HG03097 (cell line): ENCODE measurements at regions not wholly inside any gene's neighbourhood (a gene's known extent, or its start where the extent isn't known, plus 50 kb on each side); places are given as distances from the start of the nearest gene placed in this dataset.
"Not testable (repeated sequence)": the region's sequence is repeated elsewhere in the genome, so short reads cannot be mapped to it uniquely, and the experiment has no call there.

Experiments used
- ATAC-seq: cut with Tn5 transposase; IDR thresholded peaks from one replicate; pipeline ENCODE4 v1.9.1; 2021; ENCODE audit not compliant: unreplicated experiment, low FRiP score

DNA sequence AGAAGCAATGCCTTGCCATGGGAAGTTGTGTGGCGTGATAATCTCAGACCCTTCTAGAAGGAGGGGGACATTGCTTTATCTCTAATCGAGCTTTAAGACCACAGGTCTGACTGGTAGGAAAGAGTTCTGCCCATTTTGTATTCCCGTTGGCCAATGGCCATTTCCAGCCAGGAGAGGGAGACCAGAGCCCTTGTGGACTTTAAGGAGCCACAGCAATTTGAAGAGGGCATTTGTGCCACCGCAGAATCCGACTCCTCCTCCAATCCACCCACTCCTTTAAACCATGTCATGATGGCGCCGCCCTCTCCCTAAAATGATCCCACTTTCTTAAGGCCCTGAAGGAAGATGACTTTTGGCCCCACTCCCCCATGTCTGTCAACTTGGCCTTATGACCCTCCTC, 560.5 kb upstream of the ADAMTS16 start:
- ATAC-seq: no peak

DNA sequence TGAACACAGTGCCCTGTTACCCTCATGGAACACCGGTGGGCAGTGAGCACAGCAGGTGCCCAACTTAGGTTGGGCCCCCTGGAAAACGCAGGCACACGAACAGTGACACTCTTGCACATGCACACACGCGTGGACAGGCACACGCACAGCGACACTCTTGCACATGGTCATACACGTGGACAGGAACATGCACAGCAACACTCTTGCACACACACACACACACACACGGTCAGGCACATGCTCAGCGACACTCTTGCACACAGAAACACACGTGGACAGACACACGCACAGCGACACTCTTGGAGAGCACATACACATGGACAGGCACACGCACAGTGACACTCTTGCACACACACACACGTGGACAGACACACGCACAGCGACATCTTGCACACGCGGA, 559.4 kb upstream of the ADAMTS16 start:
- ATAC-seq: no peak

DNA sequence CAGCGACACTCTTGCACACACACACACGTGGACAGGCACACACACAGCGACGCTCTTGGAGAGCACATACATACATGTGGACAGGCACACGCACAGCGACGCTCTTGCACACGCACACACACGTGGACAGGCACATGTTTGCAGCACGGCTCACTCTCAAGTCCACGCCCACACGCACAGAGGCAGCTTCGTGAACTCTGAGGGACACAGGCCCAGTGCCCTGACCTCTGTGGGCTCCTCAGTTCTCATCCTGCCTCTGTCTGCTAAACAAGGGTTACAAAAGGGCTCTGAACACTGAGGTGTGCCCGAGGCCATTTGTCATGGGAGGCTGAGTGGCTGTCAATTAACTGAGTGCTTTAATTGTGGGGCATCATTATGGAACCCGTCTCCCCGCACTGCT, 558.8 kb upstream of the ADAMTS16 start:
- ATAC-seq: no peak

DNA sequence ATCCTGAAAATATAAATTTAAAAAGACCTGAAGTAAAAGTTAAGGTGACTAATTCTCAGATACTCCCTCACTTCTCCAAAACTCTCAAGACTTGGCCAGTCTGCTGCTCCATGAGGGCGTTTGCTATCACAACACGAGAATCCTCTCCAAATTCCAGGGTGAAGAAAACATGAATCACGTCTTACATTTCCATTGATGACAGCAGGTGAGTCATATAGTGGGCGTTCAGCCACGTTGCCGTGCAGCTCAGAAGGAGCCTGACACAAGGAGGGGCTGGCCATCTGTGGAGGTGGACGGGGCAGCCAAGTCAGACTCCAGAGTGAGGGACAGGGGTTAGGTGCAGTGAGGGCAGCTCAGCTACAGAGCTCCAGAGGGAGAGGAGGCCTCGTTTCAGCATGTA, 555.1 kb upstream of the ADAMTS16 start:
- ATAC-seq: no peak

DNA sequence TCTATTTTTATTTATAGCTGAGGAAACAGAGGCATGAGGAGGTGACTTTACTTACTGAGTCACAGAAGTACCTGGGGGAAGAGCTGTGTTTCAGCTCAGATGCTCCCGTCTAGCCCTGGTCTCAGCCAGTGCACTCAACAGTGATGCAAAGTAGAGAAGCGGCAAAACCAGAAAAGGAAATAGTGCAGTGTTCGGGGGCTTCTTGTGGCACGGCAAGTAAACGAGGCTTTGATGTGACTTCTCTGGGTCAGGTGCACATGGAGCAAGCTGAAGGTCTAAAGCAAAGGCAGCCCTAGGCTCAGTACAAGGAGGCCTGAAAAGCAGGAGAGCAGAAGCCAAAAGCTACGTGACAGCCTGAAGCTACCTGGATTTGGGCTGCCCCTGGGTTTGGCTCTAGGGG, 526.7 kb upstream of the ADAMTS16 start:
- ATAC-seq: no peak

DNA sequence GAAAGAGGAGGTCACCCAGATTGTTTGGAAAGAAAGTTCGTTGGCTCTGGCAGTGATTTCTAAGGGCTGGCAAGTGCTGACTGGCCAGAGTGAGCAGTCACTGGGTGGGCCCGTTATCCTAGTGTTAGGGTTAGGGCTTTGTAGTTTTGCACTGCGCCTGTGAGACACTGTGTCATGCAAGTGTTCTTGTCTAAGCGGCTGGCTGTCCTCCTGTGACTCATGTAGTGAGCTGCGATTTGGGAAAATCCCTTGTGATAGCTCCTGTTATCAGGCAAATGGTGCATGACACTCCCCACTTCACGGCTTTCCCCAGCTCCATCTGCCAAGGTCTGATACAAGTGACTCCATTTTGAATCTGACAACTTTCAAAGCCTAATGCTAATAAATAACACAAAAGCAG, 526.0 kb upstream of the ADAMTS16 start:
- no peak for ATAC-seq

DNA sequence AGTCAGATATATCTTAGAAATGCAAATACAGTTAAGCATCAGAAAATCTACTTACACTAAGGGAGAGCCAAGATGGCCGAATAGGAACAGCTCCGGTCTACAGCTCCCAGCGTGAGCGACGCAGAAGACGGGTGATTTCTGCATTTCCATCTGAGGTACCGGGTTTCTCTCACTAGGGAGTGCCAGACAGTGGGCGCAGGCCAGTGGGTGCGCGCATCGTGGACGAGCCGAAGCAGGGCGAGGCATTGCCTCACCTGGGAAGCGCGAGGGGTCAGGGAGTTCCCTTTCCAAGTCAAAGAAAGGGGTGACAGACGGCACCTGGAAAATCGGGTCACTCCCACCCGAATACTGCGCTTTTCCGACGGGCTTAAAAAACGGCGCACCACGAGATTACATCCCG, 524.8 kb upstream of the ADAMTS16 start:
- ATAC-seq: not testable (repeated sequence)

DNA sequence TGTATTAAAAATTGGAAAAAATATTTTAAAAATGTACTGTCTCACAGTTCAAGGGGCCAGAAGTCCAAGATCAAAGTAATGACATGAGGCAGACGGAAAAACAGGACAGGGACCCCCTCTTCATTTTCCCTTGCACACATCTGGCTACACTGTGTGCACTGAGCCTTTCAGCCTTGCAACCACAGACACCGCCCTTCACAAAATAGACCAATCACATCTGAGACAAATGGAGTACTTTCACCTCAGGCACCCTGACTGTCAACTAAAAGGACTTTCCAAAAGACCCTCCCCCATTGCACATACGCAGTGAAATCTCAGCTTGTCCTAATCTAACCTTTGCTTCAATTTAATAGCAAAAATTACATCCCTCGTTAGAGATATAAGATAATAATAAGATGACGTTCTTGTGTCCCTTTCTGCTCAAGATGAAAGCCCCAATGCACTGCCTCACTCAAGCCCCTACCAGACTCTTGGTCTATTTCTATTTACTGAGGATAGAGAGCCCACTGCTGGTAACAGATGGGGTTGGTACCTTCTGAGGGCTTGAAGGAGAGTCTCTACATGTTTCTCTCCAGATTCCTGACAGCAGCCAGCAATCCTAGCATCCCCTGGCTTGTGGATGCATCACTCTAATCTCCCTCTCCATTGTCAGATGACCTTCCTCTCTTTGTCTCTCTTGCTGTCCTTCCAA, 514.8 kb upstream of the ADAMTS16 start:
- ATAC-seq: no peak

DNA sequence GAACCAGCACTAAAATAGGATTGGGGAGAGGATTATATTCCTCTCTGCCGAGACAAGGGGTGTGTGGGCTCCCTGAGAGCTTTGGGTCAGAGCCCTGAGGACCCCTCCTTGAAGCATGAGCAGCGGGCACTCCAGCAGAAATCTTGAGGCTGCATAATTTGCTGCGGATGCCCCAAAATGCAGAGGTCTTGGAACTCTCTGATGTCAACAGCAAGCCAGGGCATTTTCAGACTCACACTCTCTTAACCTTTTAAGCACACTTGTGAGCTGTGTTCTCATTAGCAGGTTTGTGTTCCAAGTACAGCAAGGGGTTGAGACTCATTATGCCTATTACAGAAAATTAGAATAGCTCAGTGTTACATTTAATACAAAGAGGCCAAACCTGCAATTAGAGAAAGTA, 513.0 kb upstream of the ADAMTS16 start:
- ATAC-seq: no peak

DNA sequence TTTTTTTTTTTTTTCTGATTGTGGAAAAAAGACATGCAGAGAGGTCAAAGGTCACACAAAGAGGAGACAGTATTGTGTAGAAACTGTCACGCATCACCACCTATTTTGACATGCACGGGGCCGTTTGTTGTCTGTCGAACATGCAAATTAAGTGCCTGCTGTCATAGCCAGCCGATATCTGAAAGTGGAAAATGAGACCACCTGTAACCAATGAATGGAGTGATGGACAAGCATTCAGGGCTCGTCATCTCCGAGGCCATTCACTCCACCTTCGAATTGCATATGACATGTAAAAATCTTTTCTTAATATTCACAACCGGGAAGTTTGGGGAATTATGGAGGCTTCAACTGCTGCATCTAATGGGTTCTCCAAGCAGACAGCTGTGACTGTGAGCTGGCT, 512.2 kb upstream of the ADAMTS16 start:
- ATAC-seq: no peak

DNA sequence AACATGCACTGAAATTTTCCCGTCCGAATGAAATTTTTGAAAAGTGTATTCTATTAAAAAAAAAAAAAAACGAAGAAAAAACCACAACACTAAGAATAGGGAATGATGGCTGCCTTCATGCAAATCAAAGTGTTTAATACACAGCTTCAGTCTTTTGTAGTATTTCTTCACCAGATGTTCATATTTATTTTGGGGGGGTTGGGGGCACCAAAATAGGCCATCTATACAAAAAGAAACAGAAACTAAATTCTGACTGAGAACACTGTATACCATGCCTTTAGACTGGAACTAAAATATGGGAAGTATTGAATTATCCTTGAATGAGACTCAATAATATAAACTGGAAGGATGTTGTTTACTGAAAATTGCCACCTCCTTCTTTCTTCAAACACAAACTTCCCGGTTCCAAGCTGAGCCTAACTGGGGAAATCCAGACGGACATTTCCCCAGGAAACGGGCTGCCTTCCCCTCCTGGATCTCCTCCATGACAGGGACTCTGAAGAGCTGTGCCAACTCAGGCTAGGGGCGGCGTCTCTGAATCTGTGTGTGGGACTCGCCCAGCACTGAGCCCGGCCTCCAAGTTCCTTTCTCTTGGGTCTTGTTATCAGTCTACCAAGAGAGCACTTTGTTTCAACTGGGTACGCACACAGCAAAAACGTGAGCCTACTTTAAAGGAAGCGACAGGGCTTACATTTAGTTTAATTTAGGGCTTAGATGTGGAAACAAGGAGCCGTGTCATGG, 511.3 kb upstream of the ADAMTS16 start:
- ATAC-seq: no peak

DNA sequence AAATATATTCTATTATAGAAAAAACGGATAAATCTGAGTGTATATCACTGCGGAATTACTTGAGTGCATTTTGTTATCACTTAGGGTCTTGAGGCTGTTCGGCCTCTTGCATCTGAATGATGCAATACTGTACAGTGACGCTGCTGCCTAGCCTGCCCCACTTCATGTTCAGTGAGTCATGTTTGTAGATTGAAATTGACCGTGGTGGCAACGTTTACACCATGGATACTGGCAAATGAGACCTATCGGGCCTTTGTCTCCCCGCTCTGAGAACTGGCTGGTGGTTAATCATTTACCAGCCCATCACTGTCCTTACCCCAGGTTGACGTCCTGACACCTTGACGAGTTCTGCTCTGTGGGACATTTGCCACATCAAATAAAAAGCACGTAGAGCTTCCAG, 510.1 kb upstream of the ADAMTS16 start:
- no peak for ATAC-seq

DNA sequence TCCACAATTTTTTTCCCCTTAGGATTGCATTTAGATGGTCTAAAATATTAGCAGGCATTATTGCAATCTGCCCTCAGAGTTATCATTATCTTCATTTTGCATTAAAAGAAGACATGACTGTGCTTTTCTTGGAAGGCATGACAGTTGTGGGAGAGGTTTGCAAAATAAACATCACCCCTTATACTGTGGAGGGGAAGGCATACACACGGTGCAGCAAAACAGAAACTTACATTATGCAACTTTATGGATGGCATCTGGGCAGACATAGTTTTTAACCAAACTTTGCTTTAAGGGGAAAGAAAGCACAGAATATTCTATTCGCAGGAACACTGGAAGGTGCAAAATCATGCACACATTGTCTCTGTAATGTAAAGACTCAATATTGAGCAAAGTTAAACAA, 505.8 kb upstream of the ADAMTS16 start:
- ATAC-seq: no peak

DNA sequence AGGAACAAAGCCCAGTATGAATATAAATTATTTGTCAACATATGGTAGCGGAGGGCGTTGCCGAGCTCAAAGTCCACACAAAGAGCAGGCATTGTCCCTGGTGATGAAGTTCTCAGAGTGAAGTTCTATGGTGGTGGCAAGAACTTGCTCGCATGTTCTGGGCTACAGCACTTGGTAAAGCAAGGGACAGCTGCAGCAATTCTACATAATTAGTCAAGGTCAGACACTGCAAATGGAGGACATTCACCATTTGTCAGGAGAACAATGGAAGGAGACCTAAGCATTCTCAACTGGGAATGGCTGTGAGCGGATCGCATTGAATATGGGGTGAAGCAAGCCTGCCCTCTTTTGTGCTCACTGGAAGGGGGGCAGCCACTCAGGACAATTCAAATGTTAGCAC, 503.8 kb upstream of the ADAMTS16 start:
- no peak for ATAC-seq

DNA sequence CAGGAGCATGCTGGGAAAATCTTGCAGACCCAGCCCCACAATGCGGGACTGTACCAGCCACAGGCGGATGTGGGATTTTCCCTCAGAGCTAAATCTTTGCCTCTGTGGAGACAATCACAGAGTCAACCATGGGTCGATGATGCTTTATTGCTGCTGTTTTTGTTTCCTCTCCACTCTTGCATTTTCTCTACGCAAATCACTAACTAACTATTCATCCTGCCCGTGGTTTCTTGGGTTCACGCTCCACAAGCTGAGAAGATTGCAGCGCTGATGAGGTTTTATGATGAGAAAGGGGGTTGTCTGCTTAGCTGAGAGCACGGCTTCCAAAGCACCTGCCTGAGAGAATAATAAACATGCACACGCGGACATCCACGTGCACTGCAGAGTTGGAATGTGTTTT, 500.2 kb upstream of the ADAMTS16 start:
- ATAC-seq: no peak

DNA sequence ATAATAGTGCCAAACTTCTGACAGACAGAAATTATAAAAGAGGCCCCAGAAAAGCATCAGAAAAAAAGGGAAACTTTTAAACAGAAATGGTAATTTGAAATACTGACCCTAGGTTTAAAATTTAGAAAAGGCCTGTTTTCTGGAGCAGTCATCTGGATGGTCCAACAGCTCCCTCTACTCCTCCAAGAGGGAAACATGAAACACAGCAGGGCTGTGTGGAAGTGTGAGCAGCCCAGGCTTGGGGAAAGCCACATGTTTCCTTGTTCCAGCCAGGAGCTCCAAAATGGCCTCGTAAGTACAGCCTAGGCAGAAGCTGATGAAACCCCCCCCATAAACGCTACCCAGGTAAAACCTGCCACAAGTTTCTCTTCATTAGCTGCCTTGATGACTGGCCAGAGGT, 499.3 kb upstream of the ADAMTS16 start:
- no peak for ATAC-seq

DNA sequence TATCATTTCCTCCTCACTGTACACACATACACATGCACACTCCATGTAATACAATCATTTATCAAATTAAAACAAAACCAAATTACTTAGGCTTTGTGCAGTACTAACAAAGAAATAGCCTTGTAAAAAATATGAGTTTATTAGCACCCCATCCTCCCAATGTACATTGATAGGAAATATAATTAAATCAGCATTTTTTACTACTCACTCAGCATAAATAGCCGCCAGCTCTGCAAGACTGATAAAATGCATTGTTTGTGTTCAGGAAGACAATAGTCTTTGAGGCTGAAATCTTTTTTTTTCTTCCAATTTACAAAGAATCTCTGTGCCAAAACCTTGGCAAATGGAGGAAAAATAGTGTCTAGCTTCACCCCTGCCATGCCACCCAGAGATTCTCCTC, 497.6 kb upstream of the ADAMTS16 start:
- ATAC-seq: no peak

DNA sequence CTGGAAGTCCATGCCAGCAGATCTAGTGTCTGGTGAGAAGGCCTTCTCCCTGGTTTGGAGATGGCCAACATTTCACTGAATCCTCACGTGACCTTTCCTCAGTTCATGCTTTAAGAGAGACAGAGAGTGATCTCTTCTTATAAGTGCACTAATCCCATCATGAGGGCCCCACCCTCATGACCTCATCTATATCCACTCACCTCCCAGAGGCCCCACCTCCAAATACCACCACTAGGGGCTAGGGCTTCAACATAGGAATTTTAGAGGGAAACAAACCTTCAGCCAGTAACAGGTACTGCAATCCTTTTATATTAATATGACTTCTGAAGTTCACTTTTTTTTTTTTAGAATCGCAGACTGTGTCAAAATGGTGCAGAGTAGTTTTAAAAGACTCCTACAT, 496.9 kb upstream of the ADAMTS16 start:
- no peak for ATAC-seq

DNA sequence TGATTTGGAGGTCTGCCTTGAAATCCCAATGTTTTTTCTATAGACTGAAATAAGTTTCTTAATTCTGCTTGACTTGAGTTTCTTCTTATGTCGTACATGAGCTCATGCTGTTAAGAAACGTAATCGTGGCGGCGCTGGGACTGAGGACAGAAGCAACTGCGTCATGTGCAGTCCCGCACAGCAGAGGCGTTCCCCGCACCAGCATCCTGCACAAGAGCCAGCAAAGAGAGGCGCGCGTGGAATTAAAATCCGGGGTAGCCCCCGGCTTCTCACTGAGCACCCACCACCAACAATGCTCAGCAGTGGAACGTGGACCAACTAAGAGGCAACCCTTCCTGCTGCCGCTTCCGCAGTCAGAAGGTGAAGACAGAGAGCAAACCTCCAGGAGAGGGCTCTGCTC, 496.2 kb upstream of the ADAMTS16 start:
- ATAC-seq: no peak

DNA sequence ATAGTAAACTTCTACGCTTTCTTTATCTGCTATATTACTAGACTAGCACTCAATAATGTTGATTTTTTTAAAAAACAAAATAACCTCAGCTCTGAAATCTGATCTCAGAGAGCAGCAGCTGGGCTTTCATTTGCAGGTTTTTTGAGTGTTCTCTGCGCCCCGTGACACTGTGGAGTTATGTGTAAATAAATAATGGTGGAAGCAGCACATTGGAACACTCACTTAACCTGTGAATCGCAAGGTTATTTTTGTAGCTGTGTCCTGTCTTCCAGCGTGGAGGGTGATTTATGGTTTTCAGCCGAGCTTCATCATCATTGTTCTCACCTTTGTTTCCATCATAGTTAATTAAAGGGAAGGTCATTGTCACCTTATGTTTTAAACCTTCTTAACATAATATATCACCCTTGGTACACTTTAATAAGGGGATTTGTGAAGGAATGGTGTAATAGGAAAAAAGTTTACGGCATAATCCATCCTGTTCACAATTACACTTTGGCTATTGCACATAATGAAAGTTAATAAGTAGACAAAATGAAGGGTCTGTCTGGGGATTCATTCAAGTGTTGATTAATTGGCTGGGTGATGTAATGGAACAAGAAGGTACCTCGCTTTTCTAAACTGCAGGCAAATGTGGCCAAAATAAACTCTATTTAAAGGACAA, 493.3 kb upstream of the ADAMTS16 start:
- ATAC-seq: no peak

DNA sequence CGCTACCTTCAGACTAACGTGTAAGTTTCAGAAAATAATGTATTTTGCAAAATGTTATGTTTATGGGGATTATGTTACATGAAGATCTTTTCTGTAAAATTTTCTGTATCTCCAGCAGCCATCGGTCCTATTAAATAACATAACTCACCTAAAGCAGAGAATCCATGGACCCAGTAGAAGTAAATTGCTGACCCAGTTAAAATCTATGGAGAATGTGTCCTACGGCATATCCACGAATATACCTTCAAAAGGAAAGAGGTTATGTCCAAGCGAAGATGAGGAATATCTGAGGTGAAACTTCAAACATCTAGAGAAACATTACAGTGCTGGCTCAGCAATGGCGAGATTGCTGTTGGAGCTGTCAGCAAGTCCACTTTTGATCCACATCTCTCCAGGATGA, 492.2 kb upstream of the ADAMTS16 start:
- ATAC-seq: no peak
